ENCODE measurements at regions not wholly inside any gene's neighbourhood (a gene's known extent, or its start where the extent isn't known, plus 50 kb on each side); places are given as distances from the start of the nearest gene placed in this dataset.

GRCh38 chr3:35867791-35868190 lies 228.5 kb downstream of the ARPP21 start:
- intact Hi-C loops (cut with DNase I): no loop called here
- Histone ChIP-seq H3K9me3 (no peaks in the 10 kb centered on the region), H3K4me1 (no peaks in the 10 kb centered on the region), H3K36me3 (no peaks in the 10 kb centered on the region), H3K27ac (replicated peaks in 1 of 4) (no peak overlapping the region), H3K4me3 (no peak overlapping the region), H3K27me3 (no peaks in the 10 kb centered on the region)
- no peak for DNase-seq (ENCODE audit: extremely low spot score)
- TF ChIP-seq POLR2A (IDR thresholded peaks at IDR 0.05; ENCODE audit: low read depth) (no peak), EP300 (IDR thresholded peaks at IDR 0.05) (no peak), POLR2AphosphoS5 (IDR thresholded peaks at IDR 0.05) (no peak)
- TF ChIP-seq, protein P1, sequence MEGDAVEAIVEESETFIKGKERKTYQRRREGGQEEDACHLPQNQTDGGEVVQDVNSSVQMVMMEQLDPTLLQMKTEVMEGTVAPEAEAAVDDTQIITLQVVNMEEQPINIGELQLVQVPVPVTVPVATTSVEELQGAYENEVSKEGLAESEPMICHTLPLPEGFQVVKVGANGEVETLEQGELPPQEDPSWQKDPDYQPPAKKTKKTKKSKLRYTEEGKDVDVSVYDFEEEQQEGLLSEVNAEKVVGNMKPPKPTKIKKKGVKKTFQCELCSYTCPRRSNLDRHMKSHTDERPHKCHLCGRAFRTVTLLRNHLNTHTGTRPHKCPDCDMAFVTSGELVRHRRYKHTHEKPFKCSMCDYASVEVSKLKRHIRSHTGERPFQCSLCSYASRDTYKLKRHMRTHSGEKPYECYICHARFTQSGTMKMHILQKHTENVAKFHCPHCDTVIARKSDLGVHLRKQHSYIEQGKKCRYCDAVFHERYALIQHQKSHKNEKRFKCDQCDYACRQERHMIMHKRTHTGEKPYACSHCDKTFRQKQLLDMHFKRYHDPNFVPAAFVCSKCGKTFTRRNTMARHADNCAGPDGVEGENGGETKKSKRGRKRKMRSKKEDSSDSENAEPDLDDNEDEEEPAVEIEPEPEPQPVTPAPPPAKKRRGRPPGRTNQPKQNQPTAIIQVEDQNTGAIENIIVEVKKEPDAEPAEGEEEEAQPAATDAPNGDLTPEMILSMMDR (IDR thresholded peaks at IDR 0.05): no peak

DNA sequence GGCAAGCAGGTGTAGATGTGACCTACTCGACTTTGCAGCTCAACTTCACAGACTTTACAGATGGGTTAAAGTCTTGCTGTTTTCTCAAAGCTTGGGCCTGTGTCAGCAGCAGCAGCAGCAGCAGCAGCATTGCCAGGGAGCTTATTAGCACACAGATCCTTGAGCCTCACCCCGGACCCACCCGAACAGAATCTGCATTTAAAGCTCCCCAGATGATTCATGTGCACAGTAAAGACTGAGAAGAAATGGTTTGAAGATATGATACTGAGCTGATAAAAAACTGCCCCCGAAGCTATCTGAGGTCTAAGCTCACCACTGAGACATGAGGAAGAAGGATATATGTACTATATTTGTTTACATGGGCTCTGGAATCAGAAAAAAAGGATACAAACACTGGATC lies 231.7 kb downstream of the ARPP21 start:
- Histone ChIP-seq H3K4me1 (no peaks in the 10 kb centered on the region), H3K9me3 (no peaks in the 10 kb centered on the region), H3K4me3 (no peak overlapping the region), H3K36me3 (no peaks in the 10 kb centered on the region), H3K27me3 (no peaks in the 10 kb centered on the region), H3K27ac (replicated peaks in 1 of 4) (no peak overlapping the region)
- TF ChIP-seq POLR2AphosphoS5 (IDR thresholded peaks at IDR 0.05) (no peak), EP300 (IDR thresholded peaks at IDR 0.05) (no peak), POLR2A (IDR thresholded peaks at IDR 0.05; ENCODE audit: low read depth) (no peak)
- TF ChIP-seq, protein P1 (IDR thresholded peaks at IDR 0.05): no peak
- WGBS: 67% methylated on average over 4 of the region's 4 CpGs
- no peak for DNase-seq (ENCODE audit: extremely low spot score)
- intact Hi-C loops (cut with DNase I): no loop called here

DNA sequence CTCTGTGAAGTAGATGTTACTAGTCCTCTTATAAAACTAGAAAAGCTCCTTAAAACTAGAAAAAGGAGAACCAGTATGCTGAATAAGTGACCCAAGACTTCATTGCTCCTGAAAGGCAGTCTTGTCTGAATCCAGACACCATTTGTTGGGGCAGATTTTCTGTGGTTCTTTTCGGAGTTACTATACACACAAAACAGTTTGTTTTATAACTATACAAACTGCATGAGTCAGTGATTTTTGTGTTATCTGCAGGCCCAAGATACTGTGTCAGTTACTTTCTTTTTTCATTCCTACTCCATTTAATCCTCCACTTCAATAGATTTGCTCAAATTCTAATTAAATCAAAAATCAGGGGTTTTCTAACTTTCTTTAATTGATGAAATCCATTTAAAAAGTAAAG lies 244.6 kb downstream of the ARPP21 start:
- H3K9me3 ChIP-seq: peaks cover 0 to 5% (median 2%) of the 10 kb centered on the region in 4 donors
- H3K27me3 ChIP-seq: no peaks in the 10 kb centered on the region
- intact Hi-C loops (cut with DNase I): no loop called here
- no peaks in the 10 kb centered on the region for H3K4me1 ChIP-seq
- no peak for DNase-seq (ENCODE audit: extremely low spot score)
- no peak overlapping the region for H3K27ac ChIP-seq (replicated peaks in 1 of 4)
- WGBS: 74% methylated on average over 1 of the region's 1 CpG
- TF ChIP-seq POLR2AphosphoS5 (IDR thresholded peaks at IDR 0.05) (no peak), POLR2A (IDR thresholded peaks at IDR 0.05; ENCODE audit: low read depth) (no peak), EP300 (IDR thresholded peaks at IDR 0.05) (no peak)
- TF ChIP-seq, protein P1 (IDR thresholded peaks at IDR 0.05): no peak
- H3K36me3 ChIP-seq: no peaks in the 10 kb centered on the region
- H3K4me3 ChIP-seq: no peak overlapping the region

- Histone ChIP-seq H3K36me3 (no peaks in the 10 kb centered on the region), H3K4me3 (no peak overlapping the region), H3K9me3 (no peaks in the 10 kb centered on the region), H3K27ac (replicated peaks in 1 of 4) (no peak overlapping the region), H3K27me3 (no peaks in the 10 kb centered on the region), H3K4me1 (no peaks in the 10 kb centered on the region)
- intact Hi-C loops (cut with DNase I): no loop called here
- DNase-seq (ENCODE audit: extremely low spot score): no peak
- TF ChIP-seq POLR2AphosphoS5 (IDR thresholded peaks at IDR 0.05) (no peak), POLR2A (IDR thresholded peaks at IDR 0.05; ENCODE audit: low read depth) (no peak), EP300 (IDR thresholded peaks at IDR 0.05) (no peak)
- TF ChIP-seq, protein P1 (IDR thresholded peaks at IDR 0.05): no peak
- WGBS: 89% methylated on average over 5 of the region's 5 CpGs
Observed at GRCh38 chr3:35894735-35895134, 255.4 kb downstream of the ARPP21 start.

DNA sequence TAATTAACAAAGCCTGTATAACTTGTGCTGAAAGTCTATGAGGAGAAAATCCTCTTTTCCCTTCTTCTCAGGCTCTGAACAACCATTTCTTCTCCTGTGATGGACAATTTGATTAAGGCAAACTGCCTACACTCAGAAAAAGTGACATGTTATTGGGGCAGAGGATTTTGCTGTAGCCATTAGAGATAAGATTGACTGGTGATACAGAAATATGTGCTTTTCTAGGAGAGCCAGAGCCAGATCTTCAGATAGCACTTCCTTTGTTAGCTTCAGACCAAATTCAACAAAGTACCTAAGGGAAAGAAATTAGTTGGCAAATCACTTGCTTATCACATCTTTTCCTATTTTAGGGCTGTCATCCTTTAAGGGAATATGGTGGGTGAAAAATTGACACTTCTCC lies 259.9 kb downstream of the ARPP21 start:
- H3K9me3 ChIP-seq: no peaks in the 10 kb centered on the region
- TF ChIP-seq POLR2AphosphoS5 (IDR thresholded peaks at IDR 0.05): no peak
- TF ChIP-seq, protein P1 (IDR thresholded peaks at IDR 0.05): no peak
- no peak for TF ChIP-seq POLR2A (IDR thresholded peaks at IDR 0.05; ENCODE audit: low read depth)
- no peak for TF ChIP-seq EP300 (IDR thresholded peaks at IDR 0.05)
- H3K27me3 ChIP-seq: no peaks in the 10 kb centered on the region
- intact Hi-C loops (cut with DNase I): no loop called here
- no peak overlapping the region for H3K27ac ChIP-seq (replicated peaks in 1 of 4)
- no peak overlapping the region for H3K4me3 ChIP-seq
- DNase-seq (ENCODE audit: extremely low spot score): no peak
- no peaks in the 10 kb centered on the region for H3K4me1 ChIP-seq
- H3K36me3 ChIP-seq: no peaks in the 10 kb centered on the region

Measured in esophagus muscularis mucosa (tissue), 4 donors.